HepG2 (cell line): ENCODE measurements at regions not wholly inside any gene's neighbourhood (a gene's known extent, or its start where the extent isn't known, plus 50 kb on each side); places are given as distances from the start of the nearest gene placed in this dataset.

ENCODE experiments used
- BCL6 ChIP-seq: IDR thresholded peaks from 2 replicates; pipeline ENCODE4 v1.6.1; 2016; ENCODE audit warnings: missing genetic modification reagents, missing compliant biosample characterization
- BHLHE40 ChIP-seq: IDR thresholded peaks from 2 replicates; pipeline ENCODE4 v1.6.1; 2011; ENCODE audit warnings: low read length, improper control_type of control experiment
- CEBPB ChIP-seq: IDR thresholded peaks from 2 replicates; pipeline ENCODE4 v1.6.1; 2011; ENCODE audit warnings: low read depth, low read length, improper control_type of control experiment, borderline replicate concordance
- KDM4B ChIP-seq: sonication (generic); formaldehyde crosslinking; IDR thresholded peaks from 2 replicates; pipeline ENCODE4 v1.4.0; 2020; ENCODE audit warnings: missing genetic modification reagents
- MYC ChIP-seq: sonication (generic); formaldehyde crosslinking; IDR thresholded peaks from 2 replicates; pipeline ENCODE4 v1.9.0; 2021; ENCODE audit warnings: missing genetic modification reagents, borderline replicate concordance
- NFKBIZ ChIP-seq: IDR thresholded peaks from 2 replicates; pipeline ENCODE4 v1.6.1; 2018; ENCODE audit warnings: missing genetic modification reagents, missing compliant biosample characterization
- NKX3-1 ChIP-seq: sonication (generic); formaldehyde crosslinking; IDR thresholded peaks from 2 replicates; pipeline ENCODE4 v1.5.0; 2020; ENCODE audit warnings: missing genetic modification reagents
- POLR2AphosphoS2 ChIP-seq: IDR thresholded peaks from 2 replicates; pipeline ENCODE4 v1.6.1; 2011; ENCODE audit warnings: low read depth, low read length, improper control_type of control experiment
- SIN3A ChIP-seq: IDR thresholded peaks from 2 replicates; pipeline ENCODE4 v1.6.1; 2011; ENCODE audit warnings: low read depth, mild to moderate bottlenecking, control low read depth, low read length, borderline replicate concordance
- ZNF256 ChIP-seq: sonication (generic); formaldehyde crosslinking; conservative IDR thresholded peaks from 2 replicates; pipeline ENCODE4 v1.4.0; 2020; ENCODE audit warnings: missing genetic modification reagents
- ZNF44 ChIP-seq: sonication (generic); formaldehyde crosslinking; IDR thresholded peaks from 2 replicates; pipeline ENCODE4 v1.5.1; 2020; ENCODE audit warnings: mild to moderate bottlenecking, missing genetic modification reagents
- ZNF549 ChIP-seq: sonication (generic); formaldehyde crosslinking; IDR thresholded peaks from 2 replicates; pipeline ENCODE4 v1.5.0; 2020; ENCODE audit warnings: missing genetic modification reagents
- TF ChIP-seq, protein P1 (sequence below): sonication (generic); formaldehyde crosslinking; IDR thresholded peaks from 2 replicates; pipeline ENCODE4 v1.9.0; 2021; ENCODE audit warnings: missing genetic modification reagents, borderline replicate concordance
- TF ChIP-seq, protein P2 (sequence below): IDR thresholded peaks from 2 replicates; pipeline ENCODE4 v1.6.1; 2016; ENCODE audit warnings: low read depth, control low read depth
- TF ChIP-seq, protein P3 (sequence below): IDR thresholded peaks from 2 replicates; pipeline ENCODE4 v1.6.1; 2016; ENCODE audit warnings: missing genetic modification reagents, missing compliant biosample characterization
- TF ChIP-seq, protein P4 (sequence below): IDR thresholded peaks from 2 replicates; pipeline ENCODE4 v1.6.1; 2012; ENCODE audit warnings: low read length, improper control_type of control experiment
- TF ChIP-seq, protein P5 (sequence below): sonication (generic); formaldehyde crosslinking; IDR thresholded peaks from 2 replicates; pipeline ENCODE4 v1.4.0; 2020; ENCODE audit warnings: missing genetic modification reagents
- TF ChIP-seq, protein P6 (sequence below): sonication (generic); formaldehyde crosslinking; IDR thresholded peaks from 2 replicates; pipeline ENCODE4 v1.4.0; 2020; ENCODE audit warnings: low read depth, mild to moderate bottlenecking, missing genetic modification reagents
- TF ChIP-seq, protein P7 (sequence below): sonication (generic); formaldehyde crosslinking; IDR thresholded peaks from 2 replicates; pipeline ENCODE4 v1.5.0; 2020; ENCODE audit warnings: missing genetic modification reagents

DNA sequence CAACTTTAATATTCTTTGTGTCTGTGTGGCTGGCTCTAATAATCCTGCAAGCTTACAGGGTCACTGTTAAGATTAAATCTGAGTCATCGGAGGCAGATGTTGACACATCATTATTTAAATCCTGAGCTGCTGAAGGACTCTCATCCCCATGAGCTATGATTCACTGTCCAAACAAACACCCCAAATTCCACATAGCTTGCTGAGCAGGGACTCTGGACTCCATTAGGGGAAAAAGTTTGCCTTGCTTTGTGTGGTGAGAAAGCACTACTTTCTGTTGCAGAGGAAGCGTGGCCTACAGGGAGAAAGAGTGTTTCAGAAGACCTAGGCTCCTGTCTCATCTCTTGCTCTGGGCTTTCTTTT, 213.7 kb downstream of the PDCD6IP start (continued):
- TF ChIP-seq, protein P1, sequence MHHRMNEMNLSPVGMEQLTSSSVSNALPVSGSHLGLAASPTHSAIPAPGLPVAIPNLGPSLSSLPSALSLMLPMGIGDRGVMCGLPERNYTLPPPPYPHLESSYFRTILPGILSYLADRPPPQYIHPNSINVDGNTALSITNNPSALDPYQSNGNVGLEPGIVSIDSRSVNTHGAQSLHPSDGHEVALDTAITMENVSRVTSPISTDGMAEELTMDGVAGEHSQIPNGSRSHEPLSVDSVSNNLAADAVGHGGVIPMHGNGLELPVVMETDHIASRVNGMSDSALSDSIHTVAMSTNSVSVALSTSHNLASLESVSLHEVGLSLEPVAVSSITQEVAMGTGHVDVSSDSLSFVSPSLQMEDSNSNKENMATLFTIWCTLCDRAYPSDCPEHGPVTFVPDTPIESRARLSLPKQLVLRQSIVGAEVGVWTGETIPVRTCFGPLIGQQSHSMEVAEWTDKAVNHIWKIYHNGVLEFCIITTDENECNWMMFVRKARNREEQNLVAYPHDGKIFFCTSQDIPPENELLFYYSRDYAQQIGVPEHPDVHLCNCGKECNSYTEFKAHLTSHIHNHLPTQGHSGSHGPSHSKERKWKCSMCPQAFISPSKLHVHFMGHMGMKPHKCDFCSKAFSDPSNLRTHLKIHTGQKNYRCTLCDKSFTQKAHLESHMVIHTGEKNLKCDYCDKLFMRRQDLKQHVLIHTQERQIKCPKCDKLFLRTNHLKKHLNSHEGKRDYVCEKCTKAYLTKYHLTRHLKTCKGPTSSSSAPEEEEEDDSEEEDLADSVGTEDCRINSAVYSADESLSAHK (CRISPR knock-in tag), result no peak
- TF ChIP-seq POLR2AphosphoS2 (no peak), NFKBIZ (CRISPR knock-in tag) (0 out of 2 replicates have a peak, but pooled peaks have one; percentile 70), BCL6 (peak; percentile 69; the same call in 1 of the 2 replicates), ZNF256 (CRISPR knock-in tag) (no peak), KDM4B (CRISPR knock-in tag) (peak; percentile 91; the same call in 1 of the 2 replicates), SIN3A (no peak), ZNF44 (no peak), CEBPB (peak; percentile 44; the same call in 1 of the 2 replicates), NKX3-1 (peak; percentile 57; the same call in 1 of the 2 replicates), BHLHE40 (no peak), ZNF549 (CRISPR knock-in tag) (no peak), MYC (CRISPR knock-in tag) (no peak)
- TF ChIP-seq, protein P2, sequence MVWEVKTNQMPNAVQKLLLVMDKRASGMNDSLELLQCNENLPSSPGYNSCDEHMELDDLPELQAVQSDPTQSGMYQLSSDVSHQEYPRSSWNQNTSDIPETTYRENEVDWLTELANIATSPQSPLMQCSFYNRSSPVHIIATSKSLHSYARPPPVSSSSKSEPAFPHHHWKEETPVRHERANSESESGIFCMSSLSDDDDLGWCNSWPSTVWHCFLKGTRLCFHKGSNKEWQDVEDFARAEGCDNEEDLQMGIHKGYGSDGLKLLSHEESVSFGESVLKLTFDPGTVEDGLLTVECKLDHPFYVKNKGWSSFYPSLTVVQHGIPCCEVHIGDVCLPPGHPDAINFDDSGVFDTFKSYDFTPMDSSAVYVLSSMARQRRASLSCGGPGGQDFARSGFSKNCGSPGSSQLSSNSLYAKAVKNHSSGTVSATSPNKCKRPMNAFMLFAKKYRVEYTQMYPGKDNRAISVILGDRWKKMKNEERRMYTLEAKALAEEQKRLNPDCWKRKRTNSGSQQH (CRISPR knock-in tag), result no peak
- TF ChIP-seq, protein P3, sequence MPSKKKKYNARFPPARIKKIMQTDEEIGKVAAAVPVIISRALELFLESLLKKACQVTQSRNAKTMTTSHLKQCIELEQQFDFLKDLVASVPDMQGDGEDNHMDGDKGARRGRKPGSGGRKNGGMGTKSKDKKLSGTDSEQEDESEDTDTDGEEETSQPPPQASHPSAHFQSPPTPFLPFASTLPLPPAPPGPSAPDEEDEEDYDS, result peak; percentile 56; the same call in 1 of the 2 replicates
- TF ChIP-seq, protein P4, sequence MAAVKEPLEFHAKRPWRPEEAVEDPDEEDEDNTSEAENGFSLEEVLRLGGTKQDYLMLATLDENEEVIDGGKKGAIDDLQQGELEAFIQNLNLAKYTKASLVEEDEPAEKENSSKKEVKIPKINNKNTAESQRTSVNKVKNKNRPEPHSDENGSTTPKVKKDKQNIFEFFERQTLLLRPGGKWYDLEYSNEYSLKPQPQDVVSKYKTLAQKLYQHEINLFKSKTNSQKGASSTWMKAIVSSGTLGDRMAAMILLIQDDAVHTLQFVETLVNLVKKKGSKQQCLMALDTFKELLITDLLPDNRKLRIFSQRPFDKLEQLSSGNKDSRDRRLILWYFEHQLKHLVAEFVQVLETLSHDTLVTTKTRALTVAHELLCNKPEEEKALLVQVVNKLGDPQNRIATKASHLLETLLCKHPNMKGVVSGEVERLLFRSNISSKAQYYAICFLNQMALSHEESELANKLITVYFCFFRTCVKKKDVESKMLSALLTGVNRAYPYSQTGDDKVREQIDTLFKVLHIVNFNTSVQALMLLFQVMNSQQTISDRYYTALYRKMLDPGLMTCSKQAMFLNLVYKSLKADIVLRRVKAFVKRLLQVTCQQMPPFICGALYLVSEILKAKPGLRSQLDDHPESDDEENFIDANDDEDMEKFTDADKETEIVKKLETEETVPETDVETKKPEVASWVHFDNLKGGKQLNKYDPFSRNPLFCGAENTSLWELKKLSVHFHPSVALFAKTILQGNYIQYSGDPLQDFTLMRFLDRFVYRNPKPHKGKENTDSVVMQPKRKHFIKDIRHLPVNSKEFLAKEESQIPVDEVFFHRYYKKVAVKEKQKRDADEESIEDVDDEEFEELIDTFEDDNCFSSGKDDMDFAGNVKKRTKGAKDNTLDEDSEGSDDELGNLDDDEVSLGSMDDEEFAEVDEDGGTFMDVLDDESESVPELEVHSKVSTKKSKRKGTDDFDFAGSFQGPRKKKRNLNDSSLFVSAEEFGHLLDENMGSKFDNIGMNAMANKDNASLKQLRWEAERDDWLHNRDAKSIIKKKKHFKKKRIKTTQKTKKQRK, result no peak
- TF ChIP-seq, protein P5, sequence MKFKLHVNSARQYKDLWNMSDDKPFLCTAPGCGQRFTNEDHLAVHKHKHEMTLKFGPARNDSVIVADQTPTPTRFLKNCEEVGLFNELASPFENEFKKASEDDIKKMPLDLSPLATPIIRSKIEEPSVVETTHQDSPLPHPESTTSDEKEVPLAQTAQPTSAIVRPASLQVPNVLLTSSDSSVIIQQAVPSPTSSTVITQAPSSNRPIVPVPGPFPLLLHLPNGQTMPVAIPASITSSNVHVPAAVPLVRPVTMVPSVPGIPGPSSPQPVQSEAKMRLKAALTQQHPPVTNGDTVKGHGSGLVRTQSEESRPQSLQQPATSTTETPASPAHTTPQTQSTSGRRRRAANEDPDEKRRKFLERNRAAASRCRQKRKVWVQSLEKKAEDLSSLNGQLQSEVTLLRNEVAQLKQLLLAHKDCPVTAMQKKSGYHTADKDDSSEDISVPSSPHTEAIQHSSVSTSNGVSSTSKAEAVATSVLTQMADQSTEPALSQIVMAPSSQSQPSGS, result peak; percentile 90
- TF ChIP-seq, protein P6, sequence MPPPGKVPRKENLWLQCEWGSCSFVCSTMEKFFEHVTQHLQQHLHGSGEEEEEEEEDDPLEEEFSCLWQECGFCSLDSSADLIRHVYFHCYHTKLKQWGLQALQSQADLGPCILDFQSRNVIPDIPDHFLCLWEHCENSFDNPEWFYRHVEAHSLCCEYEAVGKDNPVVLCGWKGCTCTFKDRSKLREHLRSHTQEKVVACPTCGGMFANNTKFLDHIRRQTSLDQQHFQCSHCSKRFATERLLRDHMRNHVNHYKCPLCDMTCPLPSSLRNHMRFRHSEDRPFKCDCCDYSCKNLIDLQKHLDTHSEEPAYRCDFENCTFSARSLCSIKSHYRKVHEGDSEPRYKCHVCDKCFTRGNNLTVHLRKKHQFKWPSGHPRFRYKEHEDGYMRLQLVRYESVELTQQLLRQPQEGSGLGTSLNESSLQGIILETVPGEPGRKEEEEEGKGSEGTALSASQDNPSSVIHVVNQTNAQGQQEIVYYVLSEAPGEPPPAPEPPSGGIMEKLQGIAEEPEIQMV, result peak; percentile 69; the same call in 1 of the 2 replicates
- TF ChIP-seq, protein P7, sequence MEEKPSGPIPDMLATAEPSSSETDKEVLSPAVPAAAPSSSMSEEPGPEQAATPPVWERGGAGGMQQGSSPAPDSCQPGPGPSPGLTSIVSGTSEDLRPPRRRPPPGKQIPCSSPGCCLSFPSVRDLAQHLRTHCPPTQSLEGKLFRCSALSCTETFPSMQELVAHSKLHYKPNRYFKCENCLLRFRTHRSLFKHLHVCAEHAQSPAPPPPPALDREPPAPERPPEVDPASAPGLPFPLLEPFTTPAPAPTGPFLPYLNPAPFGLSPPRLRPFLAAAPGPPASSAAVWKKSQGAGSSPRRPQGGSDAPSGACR (CRISPR knock-in tag), result 0 out of 2 replicates have a peak, but pooled peaks have one; percentile 40
